PC-3 (cell line): ENCODE measurements at regions not wholly inside any gene's neighbourhood (a gene's known extent, or its start where the extent isn't known, plus 50 kb on each side); places are given as distances from the start of the nearest gene placed in this dataset.
A peak's percentile ranks its signal among the peaks of the same experiment; 100 is the strongest.

Source experiments
- ATAC-seq: fragments of 200-7000 bp; cut with Tn5 transposase; 2 replicates; pipeline ENCODE4 v1.9.1; 2020; ENCODE audit warnings: mild to moderate bottlenecking, moderate library complexity
- BruUV-seq: library from RNA; stranded (reverse); fragments of 400-500 nt; replicated peaks from 2 replicates; lab custom pipeline; 2021; lab: Mats Ljungman, UMichigan
- CTCF ChIA-PET: fragments of 300-600 bp; sonication (Branson Sonifier 250); formaldehyde crosslinking; loops from one replicate; lab custom pipeline; 2022; ENCODE audit warnings: antibody characterized with exemption; lab: Charles Lee
- POLR2A ChIA-PET: fragments of 300-600 bp; sonication (Branson Sonifier 250); formaldehyde crosslinking; loops from one replicate; lab custom pipeline; 2022; ENCODE audit warnings: antibody characterized with exemption; ENCODE audit not compliant: unreplicated experiment; lab: Charles Lee
- DNase-seq: peaks from one replicate; pipeline ENCODE4 v3.0.0-alpha.2; 2015
- H2AFZ ChIP-seq: fragments of 300-600 bp; sonication (generic); 2 replicates; pipeline ENCODE4 v1.6.0; 2016; ENCODE audit warnings: antibody characterized with exemption, low read length
- H3F3A ChIP-seq: fragments of 300-600 bp; sonication (generic); one replicate; pipeline ENCODE4 v1.6.0; 2017; ENCODE audit warnings: antibody characterized with exemption, low read length, control low read depth, mild to moderate bottlenecking; ENCODE audit not compliant: unreplicated experiment
- H3K27ac ChIP-seq: fragments of 300-600 bp; sonication (generic); 2 replicates; pipeline ENCODE4 v1.5.1; 2016; ENCODE audit warnings: mild to moderate bottlenecking, low read length
- H3K27me3 ChIP-seq: fragments of 300-600 bp; sonication (generic); 2 replicates; pipeline ENCODE4 v1.6.1; 2016; ENCODE audit warnings: low read length, mixed read lengths
- H3K36me3 ChIP-seq: fragments of 300-600 bp; sonication (generic); 2 replicates; pipeline ENCODE4 v1.6.1; 2016; ENCODE audit warnings: low read depth, mixed run types, low read length, mixed read lengths
- H3K4me1 ChIP-seq: fragments of 300-600 bp; sonication (generic); 2 replicates; pipeline ENCODE4 v1.5.1; 2016; ENCODE audit warnings: low read length; ENCODE audit not compliant: insufficient read depth
- H3K4me2 ChIP-seq: fragments of 300-600 bp; sonication (generic); 2 replicates; pipeline ENCODE4 v1.6.0; 2016; ENCODE audit warnings: low read length
- H3K4me3 ChIP-seq: fragments of 300-600 bp; sonication (generic); 2 replicates; pipeline ENCODE4 v1.5.1; 2016; ENCODE audit warnings: mild to moderate bottlenecking, low read length, mixed read lengths
- H3K79me2 ChIP-seq: fragments of 300-600 bp; sonication (generic); 2 replicates; pipeline ENCODE4 v1.6.1; 2017; ENCODE audit warnings: low read length, mixed read lengths
- H3K9ac ChIP-seq: fragments of 300-600 bp; sonication (generic); 2 replicates; pipeline ENCODE4 v1.6.0; 2016; ENCODE audit warnings: mild to moderate bottlenecking, low read length
- H3K9me2 ChIP-seq: fragments of 300-600 bp; sonication (generic); replicated peaks from 2 replicates; pipeline ENCODE4 v1.6.1; 2016; ENCODE audit warnings: mixed run types, low read length, mixed read lengths
- H3K9me3 ChIP-seq: fragments of 300-600 bp; sonication (generic); 2 replicates; pipeline ENCODE4 v1.6.1; 2016; ENCODE audit warnings: low read length, mixed read lengths
- H4K20me1 ChIP-seq: fragments of 300-600 bp; sonication (generic); 2 replicates; pipeline ENCODE4 v1.6.1; 2016; ENCODE audit warnings: low read length, mixed read lengths
- CTCF ChIP-seq: fragments of 300-600 bp; sonication (generic); conservative IDR thresholded peaks from 2 replicates; pipeline ENCODE4 v1.5.1; 2017; ENCODE audit warnings: antibody characterized with exemption, low read depth, mild to moderate bottlenecking, low read length
- EZH2 ChIP-seq: fragments of 300-600 bp; sonication (generic); IDR thresholded peaks from one replicate; pipeline ENCODE4 v1.6.1; 2017; ENCODE audit warnings: antibody characterized with exemption, mild to moderate bottlenecking, low read length; ENCODE audit not compliant: unreplicated experiment
- EZH2phosphoT487 ChIP-seq: fragments of 300-600 bp; sonication (generic); IDR thresholded peaks from 2 replicates; pipeline ENCODE4 v1.6.1; 2018; ENCODE audit warnings: mild to moderate bottlenecking, antibody characterized with exemption, low read length, borderline replicate concordance
- intact Hi-C: fragments of 100-400 bp; cut with micrococcal nuclease; formaldehyde crosslinking; loops from 2 replicates; pipeline ENCODE4 v1.9.0; 2023

DNA sequence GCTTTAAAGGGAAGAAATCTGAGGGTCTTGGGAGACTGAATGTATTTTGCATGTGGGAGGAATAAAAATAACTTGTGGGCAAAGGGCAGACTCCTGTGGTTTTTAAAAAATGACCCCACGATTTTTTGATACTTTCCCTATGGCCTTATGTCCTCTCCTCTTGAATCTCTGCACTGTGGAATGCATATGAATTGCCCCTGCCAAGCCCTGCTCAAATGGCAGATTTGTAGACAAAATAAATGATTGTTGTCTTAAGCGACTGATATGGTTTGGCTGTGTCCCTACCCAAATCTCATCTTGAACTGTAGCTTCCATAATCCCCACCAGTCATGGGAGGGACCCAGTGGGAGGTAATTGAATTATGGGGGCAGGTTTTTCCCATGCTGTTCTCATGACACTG is 223.8 kb downstream of the DACT1 start:
- H3K9ac ChIP-seq = no peak overlapping the region
- H3F3A ChIP-seq = no peaks in the 10 kb centered on the region
- H3K4me3 ChIP-seq = no peak overlapping the region
- H3K9me2 ChIP-seq = no peaks in the 10 kb centered on the region
- H4K20me1 ChIP-seq = no peaks in the 10 kb centered on the region
- no TSS peak for BruUV-seq
- intact Hi-C loops = no loop called here
- ATAC-seq (no peak), DNase-seq (no peak)
- peaks cover 58% of the 10 kb centered on the region for H3K27me3 ChIP-seq
- no peak overlapping the region for H3K4me2 ChIP-seq
- TF ChIP-seq EZH2 = no peak
- no peak for TF ChIP-seq EZH2phosphoT487
- TF ChIP-seq CTCF = no peak
- ChIA-PET CTCF (no interaction called here), POLR2A (no interaction called here)
- H3K36me3 ChIP-seq = no peaks in the 10 kb centered on the region
- H3K79me2 ChIP-seq = no peaks in the 10 kb centered on the region
- no peak overlapping the region for H3K27ac ChIP-seq
- peaks cover 14% of the 10 kb centered on the region; the same call in 1 of the 2 replicates for H3K9me3 ChIP-seq
- H2AFZ ChIP-seq = no peak overlapping the region
- no peaks in the 10 kb centered on the region for H3K4me1 ChIP-seq

DNA sequence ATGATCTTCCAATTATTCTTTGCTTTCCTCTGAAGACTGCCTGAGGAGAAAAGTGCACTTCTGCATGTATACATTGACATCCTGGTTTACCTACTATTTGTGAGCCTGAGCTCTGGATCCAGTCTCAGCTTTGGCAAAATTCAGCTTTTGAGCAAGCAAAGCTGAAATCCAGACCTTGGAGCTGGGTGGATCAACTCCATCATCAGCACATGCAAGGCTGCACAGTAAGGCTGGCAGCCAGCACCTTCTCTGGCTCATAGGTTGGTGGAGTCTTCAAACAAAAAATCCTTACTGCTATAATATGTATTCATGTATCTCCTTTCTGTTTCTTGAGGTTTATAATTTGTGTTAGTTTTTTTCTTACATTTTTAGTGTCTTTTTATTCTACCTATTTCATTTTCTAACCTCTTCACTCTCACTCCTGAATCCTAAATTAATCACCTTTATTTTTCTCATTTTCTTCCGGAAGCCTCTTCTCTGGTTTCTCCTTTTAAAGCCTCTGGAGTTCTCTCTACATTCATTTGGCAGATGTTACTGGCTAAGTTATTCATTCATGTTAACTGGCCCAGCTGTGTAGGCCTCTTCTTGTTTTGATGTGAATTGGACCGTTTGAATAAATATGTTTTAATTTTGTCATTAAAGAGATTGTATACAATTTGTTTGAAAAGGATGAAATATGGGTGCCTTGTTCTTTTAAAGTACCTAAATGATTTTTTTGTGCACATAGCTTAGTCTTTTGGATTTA is 224.8 kb downstream of the DACT1 start:
- BruUV-seq = no TSS peak
- no peak for DNase-seq
- Histone ChIP-seq H3K9me3 (peaks cover 14% of the 10 kb centered on the region; the same call in 1 of the 2 replicates), H3K27ac (no peak overlapping the region), H3K9ac (no peak overlapping the region), H3K9me2 (no peaks in the 10 kb centered on the region), H3K4me1 (no peaks in the 10 kb centered on the region), H3K79me2 (no peaks in the 10 kb centered on the region), H3F3A (no peaks in the 10 kb centered on the region), H2AFZ (no peak overlapping the region), H4K20me1 (no peaks in the 10 kb centered on the region), H3K4me3 (no peak overlapping the region), H3K27me3 (peaks cover 62% of the 10 kb centered on the region), H3K36me3 (no peaks in the 10 kb centered on the region), H3K4me2 (no peak overlapping the region)
- ChIA-PET CTCF (no interaction called here), POLR2A (no interaction called here)
- no peak for ATAC-seq
- intact Hi-C loops = no loop called here
- no peak for TF ChIP-seq EZH2phosphoT487

DNA sequence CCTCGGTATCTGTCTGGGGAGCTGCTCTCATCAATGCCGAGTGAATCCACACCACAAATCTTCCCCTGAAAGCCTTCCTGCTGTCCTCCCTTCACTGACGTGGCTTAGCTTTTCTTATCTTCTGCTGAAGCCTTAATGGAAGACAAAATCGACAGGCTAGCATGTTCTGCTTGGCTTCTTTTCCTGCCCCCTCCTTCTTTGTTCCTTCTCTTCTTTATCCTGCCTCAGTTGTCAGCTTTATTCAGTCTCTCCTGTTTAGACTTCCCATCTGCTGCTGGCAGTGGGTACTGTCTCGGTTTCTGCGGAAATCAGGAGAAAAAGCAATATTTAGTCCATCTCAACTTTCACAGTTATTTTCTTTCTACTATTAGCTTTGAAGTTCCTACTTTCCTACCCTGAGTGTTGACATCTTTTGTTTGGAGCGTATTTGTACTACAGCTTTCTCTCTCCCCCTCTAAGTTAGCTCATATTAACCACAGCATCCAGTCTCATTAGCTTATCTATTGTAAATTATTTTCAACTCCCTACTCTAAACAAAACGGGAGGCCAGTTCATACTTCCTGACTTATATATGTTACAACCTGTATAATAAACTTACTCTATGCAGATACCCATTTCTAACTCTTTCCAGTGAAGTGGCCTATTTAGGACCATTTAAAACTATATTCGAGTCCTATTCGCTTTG is 226.0 kb downstream of the DACT1 start:
- Histone ChIP-seq H3K9me3 (peaks cover 8% of the 10 kb centered on the region; the same call in 1 of the 2 replicates), H3K9me2 (no peaks in the 10 kb centered on the region), H3K36me3 (no peaks in the 10 kb centered on the region), H3K79me2 (no peaks in the 10 kb centered on the region), H2AFZ (no peak overlapping the region), H3K27ac (no peak overlapping the region), H3K4me3 (no peak overlapping the region), H3K9ac (no peak overlapping the region), H3K4me1 (no peaks in the 10 kb centered on the region), H3K4me2 (no peak overlapping the region), H4K20me1 (no peaks in the 10 kb centered on the region), H3K27me3 (peaks cover 59% of the 10 kb centered on the region), H3F3A (no peaks in the 10 kb centered on the region)
- ChIA-PET CTCF (no interaction called here), POLR2A (no interaction called here)
- intact Hi-C loops = no loop called here
- no peak for DNase-seq
- ATAC-seq = no peak
- no TSS peak for BruUV-seq
- TF ChIP-seq EZH2 (peak; percentile 22), CTCF (no peak)
